Adrenal gland (tissue), 5 donors: ENCODE measurements at regions not wholly inside any gene's neighbourhood (a gene's known extent, or its start where the extent isn't known, plus 50 kb on each side); places are given as distances from the start of the nearest gene placed in this dataset.

Experiments used
- CTCF ChIP-seq, 6 experiments: fragments of 450-650 bp in 4 of 6; fragments of 200-600 bp in 2 of 6; sonication (generic) in 1 of 6; IDR thresholded peaks; 1 replicate in 5 of 6; 2 replicates in 1 of 6; pipeline versions ENCODE4 v1.5.1 to v1.8.0; 2016 to 2021; ENCODE audit warnings: antibody characterized with exemption in 6 of 6, mild to moderate bottlenecking in 2 of 6, moderate library complexity in 1 of 6
- POLR2A ChIP-seq, 2 donors: fragments of 450-650 bp; IDR thresholded peaks; one replicate each; pipeline ENCODE4 v1.6.1; 2017; ENCODE audit warnings: antibody characterized with exemption in 2 of 2, mild to moderate bottlenecking in 2 of 2, moderate library complexity in 1 of 2
- donor health status: DM: no; HTN: no; CAD: no.

DNA sequence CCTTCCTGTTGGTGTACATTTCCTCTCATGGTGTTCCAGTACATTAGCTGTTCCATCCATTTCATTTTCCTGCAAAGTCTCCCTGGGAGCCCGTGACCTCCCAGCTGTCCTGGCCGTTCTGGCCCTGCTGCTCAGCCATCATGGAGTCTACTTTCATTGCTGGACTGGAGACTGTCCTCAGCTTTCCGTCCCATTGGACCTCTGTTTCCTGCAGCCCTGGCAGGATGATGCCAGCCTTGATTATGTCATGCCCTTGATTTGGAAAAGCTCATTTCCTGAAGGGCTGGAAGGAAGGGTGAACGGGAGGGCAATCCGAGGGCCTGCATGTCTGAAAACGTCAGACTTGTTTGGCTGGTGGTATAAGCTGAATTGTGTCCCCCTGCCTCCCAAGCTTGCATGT is 205.5 kb upstream of the HS6ST1 start:
- TF ChIP-seq CTCF (IDR thresholded peaks at IDR 0.05), result no peak
- TF ChIP-seq POLR2A (IDR thresholded peaks at IDR 0.05), result no peak
